Fibroblast of the aortic adventitia (primary cell): ENCODE measurements at regions not wholly inside any gene's neighbourhood (a gene's known extent, or its start where the extent isn't known, plus 50 kb on each side); places are given as distances from the start of the nearest gene placed in this dataset.

ENCODE experiments used
- DNase-seq: peaks from one replicate; pipeline ENCODE4 v3.0.0-alpha.2; 2010; ENCODE audit warnings: low read depth
- H3K4me3 ChIP-seq: 2 replicates; pipeline ENCODE4 v1.5.1; 2011; ENCODE audit warnings: low read depth, mild to moderate bottlenecking, control low read depth, low read length, moderate library complexity
- CTCF ChIP-seq: IDR thresholded peaks from 2 replicates; pipeline ENCODE4 v1.5.1; 2011; ENCODE audit warnings: mild to moderate bottlenecking, low read length, control low read depth, inconsistent platforms; ENCODE audit not compliant: insufficient read depth

DNA sequence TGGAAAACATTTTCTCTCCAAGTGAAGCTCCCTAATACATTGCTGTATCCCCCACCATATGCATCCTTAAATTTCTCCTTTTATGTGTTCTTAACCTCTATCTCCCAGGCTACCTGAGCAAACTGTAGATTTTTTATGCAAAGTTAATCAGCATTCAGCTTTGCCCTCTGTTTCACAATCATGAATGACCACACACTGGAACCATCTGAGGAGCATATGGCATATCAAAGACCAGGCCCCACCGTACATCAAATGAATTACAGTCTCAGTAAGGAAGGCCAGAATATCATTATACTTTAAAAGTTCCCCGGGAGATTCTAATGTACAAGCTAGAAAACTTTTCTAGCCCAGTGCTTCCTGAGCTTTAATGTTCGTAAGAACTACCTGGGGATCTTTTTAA is 115.5 kb upstream of the NECTIN3 start:
- H3K4me3 ChIP-seq = no peak overlapping the region
- TF ChIP-seq CTCF = no peak
- DNase-seq = no peak

DNA sequence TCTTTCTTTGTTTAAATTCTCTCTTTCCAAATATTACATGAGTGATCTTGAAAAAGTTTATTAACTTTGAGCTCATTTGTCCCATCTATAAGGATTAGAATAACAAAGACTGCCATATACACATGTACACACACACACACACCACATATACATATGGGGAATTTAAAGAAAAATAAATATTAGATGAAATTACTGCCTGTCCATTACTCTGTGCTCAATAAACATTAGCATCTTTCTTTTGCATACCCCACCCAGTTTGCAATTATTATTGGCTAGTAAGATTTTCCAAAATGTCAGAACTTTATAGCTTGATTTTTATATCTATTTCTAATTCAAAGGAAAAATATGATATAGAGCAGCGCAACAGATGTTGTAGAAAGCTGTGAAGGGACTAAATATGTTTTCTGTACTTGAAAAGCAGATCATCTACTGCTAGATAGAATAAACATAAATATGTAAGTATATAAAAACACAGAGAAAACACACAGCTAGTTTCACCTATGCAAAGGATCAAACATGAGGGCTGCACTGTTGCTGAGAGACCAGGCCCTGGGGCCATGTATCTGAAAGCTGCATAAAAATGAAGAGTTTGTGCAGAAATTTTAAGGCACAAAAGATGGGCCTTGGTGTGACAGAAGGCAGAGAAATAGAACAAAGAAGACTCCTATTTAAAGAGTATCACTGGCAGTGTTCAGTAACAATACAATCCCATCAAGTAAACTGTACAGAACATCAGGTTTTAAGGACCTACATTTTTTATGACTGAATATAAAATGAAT is 114.2 kb upstream of the NECTIN3 start:
- no peak for DNase-seq
- no peak for TF ChIP-seq CTCF
- no peak overlapping the region for H3K4me3 ChIP-seq

DNA sequence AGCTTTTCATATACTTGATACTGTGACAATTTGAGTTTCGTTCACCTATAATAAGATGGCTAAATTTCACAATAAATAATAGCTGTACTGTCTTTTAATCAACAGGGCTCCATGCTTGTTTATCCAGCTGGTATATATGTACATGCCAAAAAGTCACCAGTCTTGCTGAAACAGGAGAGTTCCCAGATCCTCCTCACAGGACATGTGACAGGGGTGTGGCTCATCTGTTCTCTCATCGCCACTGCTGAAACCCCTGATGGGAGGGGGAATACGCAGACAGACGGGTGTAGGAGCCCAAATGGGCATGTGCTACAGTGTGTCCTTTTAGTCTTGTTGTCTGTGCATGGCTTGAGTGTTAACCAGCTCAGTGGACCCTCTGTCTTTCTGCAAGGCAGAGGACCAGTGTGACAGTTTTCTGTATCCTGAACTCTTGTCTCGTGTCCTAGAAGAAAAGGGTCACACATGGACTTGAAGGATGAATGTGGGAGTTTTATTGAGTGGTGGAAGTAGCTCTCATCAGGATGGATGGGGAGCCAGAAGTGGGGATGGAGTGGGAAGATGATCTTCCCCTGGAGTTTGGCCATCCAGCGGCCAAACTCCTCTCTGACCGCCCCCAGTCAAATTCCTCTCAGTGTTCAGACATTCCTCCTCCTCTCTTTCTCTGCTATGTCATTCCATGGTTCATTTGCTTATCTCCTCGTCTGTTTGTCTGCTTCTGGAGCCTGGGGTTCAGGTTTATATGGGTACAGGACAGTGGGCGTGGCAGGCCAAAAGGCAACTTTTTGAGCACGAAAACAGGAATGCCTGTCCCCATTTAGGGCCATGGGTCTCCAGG is 113.1 kb upstream of the NECTIN3 start:
- H3K4me3 ChIP-seq = no peak overlapping the region
- no peak for TF ChIP-seq CTCF
- DNase-seq = no peak

DNA sequence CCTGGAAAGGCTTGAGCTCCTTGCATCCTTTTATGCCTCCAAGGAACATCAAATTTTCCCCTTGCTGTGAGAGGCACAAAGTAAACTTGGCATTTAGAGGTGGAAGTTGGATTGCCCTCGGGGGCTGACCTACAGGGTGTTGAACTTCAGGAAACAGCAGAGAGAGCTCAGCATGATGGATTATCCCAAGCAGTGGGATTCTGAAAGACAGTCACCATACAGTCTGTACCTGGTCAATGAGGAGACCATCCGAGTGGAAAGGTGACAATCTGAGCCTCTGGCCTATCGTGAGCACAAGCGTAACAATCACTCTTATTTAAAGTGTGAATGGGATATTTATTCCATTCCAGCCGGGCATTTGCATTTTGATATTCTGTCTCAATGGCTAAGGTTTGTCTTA is 105.6 kb upstream of the NECTIN3 start:
- DNase-seq = no peak
- no peak for TF ChIP-seq CTCF
- H3K4me3 ChIP-seq = no peak overlapping the region

GRCh38 chr3:110966966-110967663 is 104.5 kb upstream of the NECTIN3 start:
- H3K4me3 ChIP-seq = no peak overlapping the region
- DNase-seq = no peak
- no peak for TF ChIP-seq CTCF

DNA sequence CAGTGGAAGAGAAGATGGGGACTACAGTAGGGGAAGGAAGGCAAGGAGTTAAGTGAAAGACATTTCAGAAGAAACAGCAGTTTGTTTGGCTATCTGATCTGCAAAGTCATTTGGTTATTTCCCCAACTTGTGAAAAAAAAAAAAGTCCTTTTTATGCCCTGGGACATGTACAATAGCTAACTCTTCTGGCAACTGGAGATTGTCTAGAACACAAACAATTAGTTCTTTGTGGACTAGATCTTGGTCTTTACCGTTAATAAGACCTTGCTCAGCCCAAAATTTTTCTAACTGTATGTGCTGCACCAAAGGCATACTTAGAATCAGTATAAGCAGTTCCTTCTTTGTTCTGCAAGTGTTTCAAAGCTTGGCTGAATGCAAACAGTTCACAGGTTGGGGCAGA is 103.5 kb upstream of the NECTIN3 start:
- no peak for DNase-seq
- TF ChIP-seq CTCF = no peak
- H3K4me3 ChIP-seq = no peak overlapping the region
